GM12875 (cell line): ENCODE measurements at regions not wholly inside any gene's neighbourhood (a gene's known extent, or its start where the extent isn't known, plus 50 kb on each side); places are given as distances from the start of the nearest gene placed in this dataset.

Experiments used
- H3K4me3 ChIP-seq: one replicate; pipeline ENCODE4 v1.5.1; 2011; ENCODE audit warnings: low read depth, low read length, control low read depth
- CTCF ChIP-seq: IDR thresholded peaks from 2 replicates; pipeline ENCODE4 v1.5.1; 2011; ENCODE audit warnings: low read depth, mild to moderate bottlenecking, control low read depth, inconsistent platforms, low read length, moderate library complexity, borderline replicate concordance; ENCODE audit not compliant: insufficient read depth

- no peak for TF ChIP-seq CTCF
- no peak overlapping the region for H3K4me3 ChIP-seq
Measured at GRCh38 chr5:27308153-27308552, 269.8 kb upstream of the CDH9 start.

- TF ChIP-seq CTCF, result no peak
- no peak overlapping the region for H3K4me3 ChIP-seq
Measured at GRCh38 chr5:27290172-27290571, 251.8 kb upstream of the CDH9 start.

- TF ChIP-seq CTCF, result no peak
Measured at GRCh38 chr5:27276119-27276518, 237.7 kb upstream of the CDH9 start.

GRCh38 chr5:27275345-27275744 is 237.0 kb upstream of the CDH9 start:
- no peak for TF ChIP-seq CTCF
- no peak overlapping the region for H3K4me3 ChIP-seq

More at GRCh38 chr5:27276119-27276518, 237.7 kb upstream of the CDH9 start:
- no peak overlapping the region for H3K4me3 ChIP-seq

- no peak for TF ChIP-seq CTCF
- H3K4me3 ChIP-seq, result no peak overlapping the region
Measured at GRCh38 chr5:27269766-27270165, 231.4 kb upstream of the CDH9 start.

GRCh38 chr5:27267209-27267824 is 228.9 kb upstream of the CDH9 start:
- no peak for TF ChIP-seq CTCF
- H3K4me3 ChIP-seq, result no peak overlapping the region

- TF ChIP-seq CTCF, result no peak
- H3K4me3 ChIP-seq, result no peak overlapping the region
Measured at GRCh38 chr5:27266184-27266583, 227.8 kb upstream of the CDH9 start.
